KMS-11 (cell line): ENCODE measurements at regions not wholly inside any gene's neighbourhood (a gene's known extent, or its start where the extent isn't known, plus 50 kb on each side); places are given as distances from the start of the nearest gene placed in this dataset.
"Not testable (repeated sequence)": the region's sequence is repeated elsewhere in the genome, so short reads cannot be mapped to it uniquely, and the experiment has no call there.

Experiments
- H2AFZ ChIP-seq: fragments of 200-600 bp; sonication (generic); 2 replicates; pipeline ENCODE4 v1.6.1; 2016; ENCODE audit warnings: antibody characterized with exemption, mixed run types, low read depth
- H3K27ac ChIP-seq: fragments of 200-600 bp; sonication (generic); 2 replicates; pipeline ENCODE4 v1.6.1; 2016; ENCODE audit warnings: mild to moderate bottlenecking, mixed run types
- H3K27me3 ChIP-seq: fragments of 200-600 bp; sonication (generic); 2 replicates; pipeline ENCODE4 v1.6.1; 2017; ENCODE audit warnings: mild to moderate bottlenecking, low read depth, mixed run types, moderate library complexity; ENCODE audit not compliant: insufficient read depth
- H3K36me3 ChIP-seq: fragments of 200-600 bp; sonication (generic); 2 replicates; pipeline ENCODE4 v1.6.1; 2017; ENCODE audit warnings: mild to moderate bottlenecking, mixed run types; ENCODE audit not compliant: insufficient read depth
- H3K4me1 ChIP-seq: fragments of 200-600 bp; sonication (generic); 2 replicates; pipeline ENCODE4 v1.6.1; 2016; ENCODE audit warnings: mild to moderate bottlenecking, low read depth, mixed run types; ENCODE audit not compliant: poor library complexity, severe bottlenecking
- H3K4me2 ChIP-seq: fragments of 200-600 bp; sonication (generic); 2 replicates; pipeline ENCODE4 v1.7.0; 2016; ENCODE audit warnings: mild to moderate bottlenecking, mixed run types
- H3K4me3 ChIP-seq: fragments of 200-600 bp; sonication (generic); IDR thresholded peaks from 2 replicates; pipeline ENCODE4 v1.6.1; 2017; ENCODE audit warnings: low read depth, low read length, mixed read lengths; ENCODE audit not compliant: insufficient read depth
- H3K79me2 ChIP-seq: fragments of 200-600 bp; sonication (generic); 2 replicates; pipeline ENCODE4 v1.6.1; 2016; ENCODE audit warnings: low read depth, mixed run types; ENCODE audit not compliant: insufficient read depth
- H3K9ac ChIP-seq: fragments of 200-600 bp; sonication (generic); 2 replicates; pipeline ENCODE4 v1.6.1; 2016; ENCODE audit warnings: mild to moderate bottlenecking, mixed run types
- H4K20me1 ChIP-seq: fragments of 200-600 bp; sonication (generic); 2 replicates; pipeline ENCODE4 v1.6.1; 2016; ENCODE audit warnings: mild to moderate bottlenecking, mixed run types; ENCODE audit not compliant: insufficient read depth
- CTCF ChIP-seq: fragments of 200-600 bp; sonication (generic); conservative IDR thresholded peaks from 2 replicates; pipeline ENCODE4 v1.6.1; 2017; ENCODE audit warnings: low read depth, mild to moderate bottlenecking, antibody characterized with exemption, low read length, moderate library complexity, mixed read lengths

GRCh38 chr13:62167650-62168172 is 752.1 kb upstream of the PCDH20 start:
- Histone ChIP-seq H4K20me1 (no peaks in the 10 kb centered on the region), H3K36me3 (no peaks in the 10 kb centered on the region), H3K79me2 (no peaks in the 10 kb centered on the region), H3K27me3 (no peaks in the 10 kb centered on the region), H3K4me1 (no peaks in the 10 kb centered on the region), H3K4me3 (no peak overlapping the region), H2AFZ (no peak overlapping the region), H3K9ac (no peak overlapping the region), H3K27ac (no peak overlapping the region), H3K4me2 (no peak overlapping the region)
- no peak for TF ChIP-seq CTCF

- H3K9ac ChIP-seq = no peak overlapping the region
- TF ChIP-seq CTCF = no peak
- H3K36me3 ChIP-seq = no peaks in the 10 kb centered on the region
- no peaks in the 10 kb centered on the region for H3K79me2 ChIP-seq
- H3K4me2 ChIP-seq = no peak overlapping the region
- no peaks in the 10 kb centered on the region for H3K27me3 ChIP-seq
- H3K4me1 ChIP-seq = no peaks in the 10 kb centered on the region
- no peaks in the 10 kb centered on the region for H4K20me1 ChIP-seq
- H3K27ac ChIP-seq = no peak overlapping the region
- no peak overlapping the region for H2AFZ ChIP-seq
- H3K4me3 ChIP-seq = no peak overlapping the region
Measured at GRCh38 chr13:62162860-62163259, 747.2 kb upstream of the PCDH20 start.

- no peak overlapping the region for H2AFZ ChIP-seq
- H3K4me1 ChIP-seq = no peaks in the 10 kb centered on the region
- H3K4me3 ChIP-seq = no peak overlapping the region
- H3K4me2 ChIP-seq = no peak overlapping the region
- no peak overlapping the region for H3K27ac ChIP-seq
- TF ChIP-seq CTCF = no peak
- H3K79me2 ChIP-seq = no peaks in the 10 kb centered on the region
- no peaks in the 10 kb centered on the region for H3K27me3 ChIP-seq
- no peaks in the 10 kb centered on the region for H4K20me1 ChIP-seq
- no peaks in the 10 kb centered on the region for H3K36me3 ChIP-seq
- no peak overlapping the region for H3K9ac ChIP-seq
Measured at GRCh38 chr13:62158520-62158919, 742.9 kb upstream of the PCDH20 start.

- H2AFZ ChIP-seq, H3K27me3 ChIP-seq, H3K9ac ChIP-seq, H4K20me1 ChIP-seq, H3K4me3 ChIP-seq, H3K4me1 ChIP-seq, H3K27ac ChIP-seq, H3K79me2 ChIP-seq, H3K4me2 ChIP-seq, H3K36me3 ChIP-seq: not testable (repeated sequence)
Measured at GRCh38 chr13:62151724-62152123, 736.1 kb upstream of the PCDH20 start.

- Histone ChIP-seq H3K79me2 (no peaks in the 10 kb centered on the region), H4K20me1 (no peaks in the 10 kb centered on the region), H3K27ac (no peak overlapping the region), H3K4me3 (no peak overlapping the region), H3K36me3 (no peaks in the 10 kb centered on the region), H3K4me1 (no peaks in the 10 kb centered on the region), H2AFZ (no peak overlapping the region), H3K4me2 (no peak overlapping the region), H3K9ac (no peak overlapping the region), H3K27me3 (no peaks in the 10 kb centered on the region)
- TF ChIP-seq CTCF = no peak
Measured at GRCh38 chr13:62142048-62142447, 726.4 kb upstream of the PCDH20 start.
